Mesothelial cell of epicardium (in vitro differentiated cells): ENCODE measurements at regions not wholly inside any gene's neighbourhood (a gene's known extent, or its start where the extent isn't known, plus 50 kb on each side); places are given as distances from the start of the nearest gene placed in this dataset.

ENCODE experiments used
- DNase-seq, 2 experiments: peaks; one replicate each; pipeline ENCODE4 v3.0.0; 2021; ENCODE audit warnings: low spot score in 2 of 2; ENCODE audit not compliant: unreplicated experiment in 2 of 2
- H3K27ac Mint-ChIP-seq: 2 replicates; pipeline ENCODE4 v1.8.0; 2021; ENCODE audit warnings: mixed read lengths
- H3K27me3 Mint-ChIP-seq: 2 replicates; pipeline ENCODE4 v1.8.0; 2021; ENCODE audit warnings: low read depth, mixed read lengths
- H3K36me3 Mint-ChIP-seq: 2 replicates; pipeline ENCODE4 v1.8.0; 2021; ENCODE audit warnings: mixed read lengths
- H3K4me1 Mint-ChIP-seq: 2 replicates; pipeline ENCODE4 v1.8.0; 2021; ENCODE audit warnings: mixed read lengths
- H3K4me3 Mint-ChIP-seq: 2 replicates; pipeline ENCODE4 v1.8.0; 2021; ENCODE audit warnings: mild to moderate bottlenecking, moderate library complexity, mixed read lengths
- H3K9me3 Mint-ChIP-seq: 2 replicates; pipeline ENCODE4 v1.8.0; 2021; ENCODE audit warnings: mixed read lengths
- CTCF ChIP-seq: fragments of 200-600 bp; sonication (generic); IDR thresholded peaks from one replicate; pipeline ENCODE4 v1.5.0; 2021; ENCODE audit warnings: antibody characterized with exemption; ENCODE audit not compliant: unreplicated experiment

GRCh38 chr17:10894220-10894619 is 56.3 kb upstream of the PIRT start:
- DNase-seq: no peak
- Mint-ChIP-seq H3K4me1 (no peaks in the 10 kb centered on the region), H3K4me3 (no peak overlapping the region), H3K36me3 (no peaks in the 10 kb centered on the region), H3K27ac (no peak overlapping the region), H3K9me3 (no peaks in the 10 kb centered on the region), H3K27me3 (peaks cover under 1% of the 10 kb centered on the region)
- no peak for TF ChIP-seq CTCF

- no peaks in the 10 kb centered on the region for H3K4me1 Mint-ChIP-seq
- no peak for TF ChIP-seq CTCF
- H3K9me3 Mint-ChIP-seq: peaks cover 3% of the 10 kb centered on the region
- no peak overlapping the region for H3K4me3 Mint-ChIP-seq
- H3K27ac Mint-ChIP-seq: no peak overlapping the region
- DNase-seq: no peak
- H3K36me3 Mint-ChIP-seq: no peaks in the 10 kb centered on the region
- peaks cover 4% of the 10 kb centered on the region for H3K27me3 Mint-ChIP-seq
Measured at GRCh38 chr17:10888858-10889257, 51.0 kb upstream of the PIRT start.
